A549 (cell line): ENCODE measurements at regions not wholly inside any gene's neighbourhood (a gene's known extent, or its start where the extent isn't known, plus 50 kb on each side); places are given as distances from the start of the nearest gene placed in this dataset.

ENCODE experiments used
- CEBPB ChIP-seq, 2 experiments: fragments of >200 bp in 1 of 2; sonication (Bioruptor Twin) in 1 of 2; formaldehyde crosslinking in 1 of 2; IDR thresholded peaks; 2 replicates each; pipeline ENCODE4 v1.6.1; 2012 to 2016
- CHD2 ChIP-seq: fragments of 150-350 bp; IDR thresholded peaks from 2 replicates; pipeline ENCODE4 v1.6.1; 2014; ENCODE audit warnings: low read length; ENCODE audit not compliant: partially characterized antibody
- CHD4 ChIP-seq: fragments of 200-600 bp; sonication (generic); IDR thresholded peaks from 2 replicates; pipeline ENCODE4 v1.6.1; 2016; ENCODE audit warnings: antibody characterized with exemption, mild to moderate bottlenecking, borderline replicate concordance
- CTCF ChIP-seq: fragments of >200 bp; sonication (Bioruptor Twin); formaldehyde crosslinking; IDR thresholded peaks from 3 replicates; pipeline ENCODE4 v1.5.1; 2016
- JUNB ChIP-seq: fragments of >200 bp; sonication (Bioruptor Twin); formaldehyde crosslinking; IDR thresholded peaks from 2 replicates; pipeline ENCODE4 v1.6.1; 2016
- NR3C1 ChIP-seq: fragments of >200 bp; sonication (Bioruptor Twin); formaldehyde crosslinking; IDR thresholded peaks from 3 replicates; pipeline ENCODE4 v1.6.1; 2017
- POLR2A ChIP-seq: IDR thresholded peaks from 2 replicates; pipeline ENCODE4 v1.6.1; 2012; ENCODE audit warnings: mild to moderate bottlenecking, low read length
- POLR2AphosphoS2 ChIP-seq: conservative IDR thresholded peaks from 2 replicates; pipeline ENCODE4 v1.6.1; 2012; ENCODE audit warnings: low read length, improper control_type of control experiment, inconsistent platforms
- RAD21 ChIP-seq, 2 experiments: fragments of >200 bp in 1 of 2; sonication (Bioruptor Twin) in 1 of 2; formaldehyde crosslinking in 1 of 2; IDR thresholded peaks in 1 of 2; conservative IDR thresholded peaks in 1 of 2; 2 replicates in 1 of 2; 3 replicates in 1 of 2; pipeline ENCODE4 v1.6.1; 2012 to 2018; ENCODE audit warnings: inconsistent platforms in 1 of 2
- REST ChIP-seq: fragments of 200-600 bp; sonication (generic); IDR thresholded peaks from 2 replicates; pipeline ENCODE4 v1.6.1; 2016; ENCODE audit warnings: antibody characterized with exemption, mild to moderate bottlenecking, moderate library complexity
- USF2 ChIP-seq: fragments of 450-650 bp; IDR thresholded peaks from 2 replicates; pipeline ENCODE4 v1.6.1; 2014; ENCODE audit warnings: antibody characterized with exemption
- ZFP36 ChIP-seq: fragments of 450-650 bp; IDR thresholded peaks from 2 replicates; pipeline ENCODE4 v1.6.1; 2014; ENCODE audit warnings: borderline replicate concordance; ENCODE audit not compliant: partially characterized antibody
- ZSCAN20 ChIP-seq: fragments of 250-450 bp; sonication (Bioruptor Pico); IDR thresholded peaks from 2 replicates; pipeline ENCODE4 v1.8.0; 2022; ENCODE audit warnings: mild to moderate bottlenecking, moderate library complexity

- TF ChIP-seq ZSCAN20 (CRISPR knock-in tag) (no peak), JUNB (no peak), CEBPB (IDR thresholded peaks at IDR 0.05) (no peak), CTCF (no peak), CHD2 (no peak), NR3C1 (no peak), POLR2AphosphoS2 (no peak), CHD4 (no peak), REST (no peak), ZFP36 (no peak), POLR2A (no peak), USF2 (no peak), RAD21 (conservative IDR thresholded peaks at IDR 0.05 in 1 of 2, IDR thresholded peaks at IDR 0.05 in 1 of 2) (no peak)
These were observed 69.9 kb upstream of the NXPH1 start for GRCh38 chr7:8363407-8364015.
